Transverse colon (tissue), 4 donors: ENCODE measurements at regions not wholly inside any gene's neighbourhood (a gene's known extent, or its start where the extent isn't known, plus 50 kb on each side); places are given as distances from the start of the nearest gene placed in this dataset.
"Not testable (repeated sequence)": the region's sequence is repeated elsewhere in the genome, so short reads cannot be mapped to it uniquely, and the experiment has no call there.

ENCODE experiments used
- DNase-seq: peaks from one replicate; pipeline ENCODE4 v3.0.0-alpha.2; 2019
- H3K27ac ChIP-seq, 4 donors: fragments of 200-600 bp; sonication (generic); 2 replicates each; pipeline ENCODE4 v1.5.1; 2016 to 2018; ENCODE audit warnings: inconsistent platforms in 4 of 4
- H3K27me3 ChIP-seq: fragments of 200-600 bp; sonication (generic); 2 replicates; pipeline ENCODE4 v1.5.1; 2017; ENCODE audit warnings: inconsistent platforms
- H3K36me3 ChIP-seq, 4 donors: fragments of 200-600 bp; sonication (generic); 2 replicates each; pipeline ENCODE4 v1.5.1; 2017 to 2019; ENCODE audit warnings: inconsistent platforms in 4 of 4
- H3K4me1 ChIP-seq, 4 donors: fragments of 200-600 bp; sonication (generic); 2 replicates each; pipeline ENCODE4 v1.5.1; 2017 to 2020; ENCODE audit warnings: inconsistent platforms in 4 of 4
- H3K4me3 ChIP-seq, 4 donors: fragments of 200-600 bp; sonication (generic); 1 replicate in 1 of 4; 2 replicates in 3 of 4; pipeline versions ENCODE4 v1.5.1 to v1.6.1; 2017 to 2019; ENCODE audit warnings: inconsistent platforms in 4 of 4
- H3K9me3 ChIP-seq, 2 donors: fragments of 200-600 bp; sonication (generic); 2 replicates each; pipeline ENCODE4 v1.5.1; 2017 to 2019; ENCODE audit warnings: inconsistent platforms in 2 of 2
- CTCF ChIP-seq, 5 experiments: fragments of 200-600 bp in 3 of 5; fragments of 450-650 bp in 2 of 5; sonication (generic) in 3 of 5; IDR thresholded peaks; 1 replicate in 2 of 5; 2 replicates in 3 of 5; pipeline ENCODE4 v1.5.1; 2016 to 2017; ENCODE audit warnings: antibody characterized with exemption in 5 of 5, inconsistent platforms in 3 of 5, mild to moderate bottlenecking in 2 of 5, moderate library complexity in 1 of 5
- EP300 ChIP-seq: sonication (generic); formaldehyde crosslinking; IDR thresholded peaks from one replicate; pipeline ENCODE4 v1.6.1; 2017; ENCODE audit warnings: antibody characterized with exemption, low read depth
- POLR2A ChIP-seq: fragments of 450-650 bp; IDR thresholded peaks from one replicate; pipeline ENCODE4 v1.6.1; 2016; ENCODE audit warnings: antibody characterized with exemption, mild to moderate bottlenecking, moderate library complexity
- POLR2AphosphoS5 ChIP-seq, 3 donors: sonication (generic); formaldehyde crosslinking; IDR thresholded peaks; one replicate each; pipeline ENCODE4 v1.6.1; 2016; ENCODE audit warnings: antibody characterized with exemption in 3 of 3
- WGBS, 2 donors: methylation state at CpG; one replicate each; pipeline ENCODE4 v1.1.5; 2018; ENCODE audit warnings: low coverage in 1 of 2; 5-methylcytosine and 5-hydroxymethylcytosine counted together
- in situ Hi-C, 4 donors: fragments of 200-750 bp; cut with MboI; loops; one replicate each; pipeline versions ENCODE4 v1.15.0 to v1.15.1; 2017; ENCODE audit warnings: low sequenced_read_pairs in 3 of 4, low pct_ligation_motif_present in 1 of 4, low pct_unique_long_range_greater_than_20kb in 1 of 4
- intact Hi-C: fragments of 100-400 bp; cut with DNase I; formaldehyde crosslinking; loops from one replicate; pipeline ENCODE4 v1.15.1; 2023; ENCODE audit warnings: low total_unique reads

GRCh38 chrX:65971151-65971550 is 68.7 kb downstream of the VSIG4 start:
- WGBS, 2 donors = 72% methylated on average over 16 of the region's 16 CpGs; no CpG with 5 or more reads in 1 of the 2 donors

DNA sequence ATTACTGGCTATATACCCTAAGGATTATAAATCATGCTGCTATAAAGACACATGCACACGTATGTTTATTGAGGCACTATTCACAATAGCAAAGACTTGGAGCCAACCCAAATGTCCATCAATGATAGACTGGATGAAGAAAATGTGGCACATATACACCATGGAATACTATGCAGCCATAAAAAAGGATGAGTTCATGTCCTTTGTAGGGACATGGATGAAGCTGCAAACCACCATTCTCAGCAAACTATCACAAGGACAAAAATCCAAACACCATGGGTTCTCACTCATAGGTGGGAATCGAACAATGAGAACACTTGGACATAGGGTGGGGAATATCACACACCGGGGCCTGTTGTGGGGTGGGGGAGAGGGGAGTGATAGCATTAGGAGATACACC is 72.7 kb downstream of the VSIG4 start:
- 80 to 88% methylated on average over 1 to 3 of the region's 3 CpGs for WGBS, 2 donors
- intact Hi-C loops, DNase-seq, H3K4me3 ChIP-seq, in situ Hi-C loops, H3K9me3 ChIP-seq, H3K27ac ChIP-seq, H3K27me3 ChIP-seq, H3K4me1 ChIP-seq, H3K36me3 ChIP-seq: not testable (repeated sequence)

More at GRCh38 chrX:65971151-65971550, 68.7 kb downstream of the VSIG4 start:
- in situ Hi-C loops (no loop called here), intact Hi-C loops (no loop called here)
- no peaks in the 10 kb centered on the region for H3K4me1 ChIP-seq
- no peaks in the 10 kb centered on the region for H3K9me3 ChIP-seq
- no peaks in the 10 kb centered on the region for H3K36me3 ChIP-seq
- no peak for TF ChIP-seq CTCF (IDR thresholded peaks at IDR 0.05)
- TF ChIP-seq POLR2A = no peak
- no peak for TF ChIP-seq POLR2AphosphoS5 (IDR thresholded peaks at IDR 0.05)
- TF ChIP-seq EP300 = no peak
- no peak overlapping the region for H3K27ac ChIP-seq
- no peaks in the 10 kb centered on the region for H3K27me3 ChIP-seq
- H3K4me3 ChIP-seq = no peak overlapping the region
- no peak for DNase-seq

DNA sequence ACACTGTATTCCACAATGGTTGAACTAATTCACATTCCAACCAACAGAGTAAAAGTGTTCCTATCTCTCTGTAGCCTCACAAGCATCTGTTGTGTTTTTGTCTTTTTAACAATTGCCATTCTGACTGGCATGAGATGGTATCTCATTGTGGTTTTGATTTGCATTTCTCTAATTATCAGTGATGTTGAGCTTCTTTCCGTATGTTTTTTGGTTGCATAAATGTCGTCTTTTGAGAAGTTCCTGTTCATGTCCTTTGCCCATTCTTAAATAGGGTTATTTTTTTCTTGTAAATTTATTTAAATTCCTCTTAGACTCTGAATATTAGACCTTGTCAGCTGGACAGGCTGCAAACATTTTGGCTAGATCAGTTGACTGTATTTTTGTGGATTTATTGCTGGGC is 78.2 kb downstream of the VSIG4 start:
- no peaks in the 10 kb centered on the region for H3K9me3 ChIP-seq
- no peak overlapping the region for H3K27ac ChIP-seq
- DNase-seq = no peak
- no peaks in the 10 kb centered on the region for H3K36me3 ChIP-seq
- no peak overlapping the region for H3K4me3 ChIP-seq
- in situ Hi-C loops = no loop called here
- TF ChIP-seq EP300 (no peak), POLR2A (no peak), POLR2AphosphoS5 (IDR thresholded peaks at IDR 0.05) (no peak), CTCF (IDR thresholded peaks at IDR 0.05) (no peak)
- H3K27me3 ChIP-seq = no peaks in the 10 kb centered on the region
- H3K4me1 ChIP-seq = no peaks in the 10 kb centered on the region
- intact Hi-C loops = no loop called here
- WGBS, 2 donors = 86% methylated on average over 2 of the region's 2 CpGs; no CpG with 5 or more reads in 1 of the 2 donors

DNA sequence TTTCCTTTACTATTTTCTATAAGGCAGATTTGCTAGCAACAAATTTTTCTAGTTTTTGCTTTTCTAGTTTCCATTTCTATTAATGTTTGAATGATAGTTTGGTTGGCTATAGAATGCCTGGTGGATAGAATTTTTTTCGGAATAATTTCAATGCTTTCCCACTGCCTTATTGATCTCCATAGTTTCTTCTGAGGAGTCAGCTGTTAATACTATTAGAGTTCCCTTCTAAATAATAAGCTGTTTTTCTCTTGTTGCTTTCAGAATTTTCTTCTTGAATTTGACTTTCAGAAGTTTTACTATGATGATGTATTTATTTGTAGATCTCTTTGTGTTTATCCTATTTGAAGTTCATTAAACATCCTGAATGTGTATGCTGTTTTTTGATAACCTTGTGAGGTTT is 91.8 kb downstream of the VSIG4 start:
- in situ Hi-C loops (no loop called here), intact Hi-C loops (no loop called here)
- no peaks in the 10 kb centered on the region for H3K27me3 ChIP-seq
- H3K4me3 ChIP-seq = no peak overlapping the region
- WGBS, 2 donors = 70 to 71% methylated on average over 1 of the region's 1 CpG
- H3K27ac ChIP-seq = no peak overlapping the region
- TF ChIP-seq POLR2AphosphoS5 (IDR thresholded peaks at IDR 0.05) (no peak), CTCF (IDR thresholded peaks at IDR 0.05) (no peak), POLR2A (no peak), EP300 (no peak)
- H3K36me3 ChIP-seq = no peaks in the 10 kb centered on the region
- no peak for DNase-seq
- no peaks in the 10 kb centered on the region for H3K4me1 ChIP-seq
- no peaks in the 10 kb centered on the region for H3K9me3 ChIP-seq

GRCh38 chrX:65941775-65942174 is 98.1 kb downstream of the VSIG4 start:
- 37% methylated on average over 1 of the region's 1 CpG; no CpG with 5 or more reads in 1 of the 2 donors for WGBS, 2 donors
- no peaks in the 10 kb centered on the region for H3K36me3 ChIP-seq
- no peak for DNase-seq
- no peaks in the 10 kb centered on the region for H3K4me1 ChIP-seq
- H3K27ac ChIP-seq = no peak overlapping the region
- no peak overlapping the region for H3K4me3 ChIP-seq
- H3K9me3 ChIP-seq = no peaks in the 10 kb centered on the region
- in situ Hi-C loops (no loop called here), intact Hi-C loops (no loop called here)
- TF ChIP-seq CTCF (IDR thresholded peaks at IDR 0.05) = no peak
- TF ChIP-seq EP300 = no peak
- TF ChIP-seq POLR2A = no peak
- no peak for TF ChIP-seq POLR2AphosphoS5 (IDR thresholded peaks at IDR 0.05)
- no peaks in the 10 kb centered on the region for H3K27me3 ChIP-seq
